Endometrium (tissue), 2 donors: ENCODE measurements at regions not wholly inside any gene's neighbourhood (a gene's known extent, or its start where the extent isn't known, plus 50 kb on each side); places are given as distances from the start of the nearest gene placed in this dataset.
"Not testable (repeated sequence)": the region's sequence is repeated elsewhere in the genome, so short reads cannot be mapped to it uniquely, and the experiment has no call there.

Experiments
- FAIRE-seq: peaks from 2 replicates; lab custom pipeline; 2012; peaks lifted over from hg19 to GRCh38; lab: Jason Lieb, UNC
- donor health status: control.
- donor health status: control.

DNA sequence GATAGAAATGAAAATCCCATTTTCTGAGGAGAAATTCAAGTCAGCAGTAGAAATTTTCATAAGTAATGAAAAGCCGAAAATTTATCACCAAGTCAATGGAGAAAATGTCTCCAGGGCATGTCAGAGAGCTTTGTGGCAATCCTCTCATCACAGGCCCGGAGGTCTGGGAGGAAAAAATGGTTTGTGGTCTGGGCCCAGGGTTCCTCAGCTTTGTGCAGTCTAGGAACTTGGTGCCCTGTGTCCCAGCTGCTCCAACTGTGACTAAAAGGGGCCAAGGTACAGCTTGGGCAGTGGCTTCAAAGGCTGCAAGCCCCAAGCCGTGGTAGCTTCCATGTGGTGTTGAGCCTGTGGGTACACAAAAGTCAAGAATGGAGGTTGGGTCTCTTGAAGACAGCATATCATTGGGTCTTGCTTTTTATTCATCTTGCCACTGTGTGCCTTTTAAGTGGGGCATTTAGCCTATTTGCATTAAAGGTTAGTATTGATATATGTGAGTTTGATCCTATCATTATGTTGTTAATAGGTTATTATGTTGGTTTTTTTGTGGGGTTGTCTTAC lies 608.5 kb downstream of the PDHA2 start:
- no peak for FAIRE-seq

- FAIRE-seq, result no peak
These were observed 615.3 kb downstream of the PDHA2 start for GRCh38 chr4:96455045-96455720.

DNA sequence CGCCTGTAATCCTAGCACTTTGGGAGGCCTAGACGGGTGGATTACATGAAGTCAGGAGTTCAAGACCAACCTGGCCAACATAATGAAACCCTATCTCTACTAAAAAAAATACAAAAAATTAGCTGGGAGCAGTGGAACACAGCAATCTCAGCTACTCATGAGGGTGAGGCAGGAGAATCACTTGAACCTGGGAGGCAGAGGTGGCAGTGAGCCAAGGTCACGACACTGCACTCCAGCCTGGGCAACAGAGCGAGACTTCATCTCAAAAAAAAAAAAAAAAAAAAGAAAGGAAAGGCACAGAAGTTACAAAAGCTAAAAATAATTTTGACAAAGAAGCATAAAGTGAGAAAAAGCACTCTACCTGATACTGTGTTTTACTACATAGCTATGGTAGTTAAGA lies 618.1 kb downstream of the PDHA2 start:
- not testable (repeated sequence) for FAIRE-seq

DNA sequence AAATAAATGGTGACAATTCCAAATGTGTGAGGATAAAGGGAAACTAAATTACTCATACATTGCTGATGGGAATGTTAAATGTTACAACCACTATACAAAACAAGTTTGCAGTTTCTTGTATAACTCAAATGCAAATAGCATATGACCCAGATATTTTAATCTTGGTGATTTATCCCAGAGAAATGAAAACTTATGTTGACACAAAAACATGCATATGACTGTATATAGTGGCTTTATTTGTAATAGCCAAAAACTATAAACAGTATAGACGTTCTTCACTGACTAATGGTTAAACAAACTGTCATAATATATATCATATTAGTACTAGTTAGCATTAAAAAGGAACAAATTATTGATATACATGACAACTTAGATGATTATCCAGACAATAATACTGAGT lies 619.2 kb downstream of the PDHA2 start:
- FAIRE-seq, result no peak

- no peak for FAIRE-seq
These were observed 625.9 kb downstream of the PDHA2 start for GRCh38 chr4:96465834-96466233.

DNA sequence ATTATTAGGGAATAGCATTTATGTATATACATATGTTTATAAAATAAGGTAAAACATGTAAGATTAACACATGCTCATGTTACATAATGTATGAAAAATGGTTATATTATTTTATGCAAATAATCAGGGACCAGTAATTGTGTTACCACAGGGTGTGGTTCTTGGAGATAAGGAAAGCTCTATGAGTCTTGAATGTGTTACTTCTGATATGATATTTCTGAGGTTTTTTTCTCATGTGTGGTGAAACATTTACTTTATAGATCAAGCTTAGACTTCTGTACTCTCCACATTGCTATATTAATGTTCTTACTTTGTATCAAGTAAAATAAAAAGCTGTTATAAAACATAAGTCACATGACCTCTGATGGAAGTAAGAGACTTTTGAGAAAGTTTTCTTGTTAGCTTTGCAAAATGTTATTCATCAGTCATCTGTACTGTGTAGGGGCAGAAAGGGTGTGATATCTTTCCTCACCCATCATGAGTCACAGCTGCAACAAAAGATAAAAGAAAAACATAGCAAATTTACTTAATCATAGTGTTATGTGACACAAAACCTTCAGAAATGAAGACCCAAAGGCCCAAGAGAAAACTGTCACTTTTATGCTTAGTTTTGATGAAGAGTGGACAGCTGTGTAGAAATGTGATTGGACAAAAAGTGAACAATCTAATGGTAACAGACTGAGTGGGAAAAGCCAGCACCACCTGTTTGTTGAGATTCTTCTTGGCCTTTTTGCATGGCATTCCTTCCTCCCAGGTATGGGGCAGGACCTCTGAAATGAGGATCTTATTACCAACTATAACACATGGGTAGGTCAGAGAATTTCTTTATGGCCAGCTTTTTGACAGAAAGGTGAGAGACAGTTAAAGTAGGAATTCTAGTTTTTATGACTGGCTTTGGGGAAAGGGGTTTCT lies 632.3 kb downstream of the PDHA2 start:
- no peak for FAIRE-seq

DNA sequence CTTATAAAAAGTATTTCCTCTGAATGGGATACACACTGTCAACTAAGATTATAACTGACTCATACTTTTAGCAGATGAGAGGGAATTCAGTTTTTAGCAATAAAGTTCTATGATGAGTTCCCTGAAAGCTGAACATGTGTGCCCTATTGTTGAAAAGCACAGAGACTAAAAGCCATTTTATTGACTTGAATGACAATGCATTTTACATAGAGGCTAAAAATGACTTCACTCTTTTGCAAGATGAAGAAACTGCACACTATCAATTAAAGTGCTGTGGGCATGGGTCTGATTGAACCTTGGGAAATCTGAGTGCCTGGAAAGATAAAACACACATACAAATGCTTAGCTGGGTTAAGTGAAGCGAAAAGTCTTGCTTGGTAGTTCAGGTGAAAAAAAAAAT lies 633.4 kb downstream of the PDHA2 start:
- FAIRE-seq, result no peak

GRCh38 chr4:96483308-96484030 lies 643.6 kb downstream of the PDHA2 start:
- FAIRE-seq, result no peak

GRCh38 chr4:96486563-96486962 lies 646.7 kb downstream of the PDHA2 start:
- no peak for FAIRE-seq

- FAIRE-seq, result no peak
These were observed 657.7 kb downstream of the PDHA2 start for GRCh38 chr4:96497621-96498020.

GRCh38 chr4:96504386-96504785 lies 664.5 kb downstream of the PDHA2 start:
- no peak for FAIRE-seq

DNA sequence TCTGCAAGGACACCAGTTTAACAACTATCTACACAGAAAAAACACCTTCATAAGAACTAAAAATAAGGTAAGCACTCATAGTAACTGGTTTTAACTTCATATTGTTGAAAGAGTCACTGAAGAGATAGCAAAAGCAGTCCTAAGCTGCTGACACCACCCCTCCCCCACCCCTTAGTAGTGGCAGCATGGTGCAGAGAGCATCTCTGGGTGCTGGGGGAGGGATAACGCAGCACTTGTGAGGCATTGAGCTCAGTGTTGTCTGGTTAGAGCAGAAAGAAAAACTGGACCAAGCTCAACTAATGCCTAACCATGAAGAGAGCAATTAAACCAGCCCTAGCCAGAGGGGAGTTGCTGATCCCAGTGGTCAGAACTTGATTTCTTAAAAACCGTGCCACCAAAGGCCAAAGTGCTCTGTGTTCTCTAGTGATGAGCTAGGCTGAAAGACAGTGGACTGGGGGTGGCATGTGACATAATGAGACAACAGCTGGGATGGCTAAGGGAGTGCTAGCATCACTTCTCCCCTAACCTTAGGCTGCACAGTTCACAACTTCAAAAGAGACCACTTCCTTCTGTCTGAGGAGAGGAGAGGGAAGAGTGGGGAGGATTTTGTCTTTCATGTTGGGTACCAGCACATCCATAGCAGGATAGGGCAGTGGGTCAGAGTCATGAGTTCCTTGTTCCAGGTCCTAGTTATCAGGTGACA lies 669.3 kb downstream of the PDHA2 start:
- FAIRE-seq, result no peak

DNA sequence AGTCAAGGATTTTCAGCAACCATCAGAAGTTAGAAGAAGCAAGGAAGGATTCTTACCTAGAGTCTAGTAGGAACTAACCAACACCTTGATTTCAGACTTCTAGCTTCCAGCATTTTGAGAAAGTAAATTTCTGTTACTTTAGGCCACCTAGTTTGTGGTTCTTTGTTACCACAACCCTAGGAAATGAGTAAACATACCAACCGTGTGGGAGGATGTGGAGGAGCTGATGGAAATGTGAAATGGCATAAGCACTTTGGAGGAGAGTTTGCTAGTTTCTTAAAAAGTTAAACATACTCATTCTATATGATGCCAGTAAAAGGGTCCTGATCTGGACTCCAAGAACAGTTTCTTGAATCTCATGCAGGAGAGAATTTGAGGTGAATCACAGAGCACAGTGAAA lies 679.4 kb downstream of the PDHA2 start:
- FAIRE-seq, result no peak

DNA sequence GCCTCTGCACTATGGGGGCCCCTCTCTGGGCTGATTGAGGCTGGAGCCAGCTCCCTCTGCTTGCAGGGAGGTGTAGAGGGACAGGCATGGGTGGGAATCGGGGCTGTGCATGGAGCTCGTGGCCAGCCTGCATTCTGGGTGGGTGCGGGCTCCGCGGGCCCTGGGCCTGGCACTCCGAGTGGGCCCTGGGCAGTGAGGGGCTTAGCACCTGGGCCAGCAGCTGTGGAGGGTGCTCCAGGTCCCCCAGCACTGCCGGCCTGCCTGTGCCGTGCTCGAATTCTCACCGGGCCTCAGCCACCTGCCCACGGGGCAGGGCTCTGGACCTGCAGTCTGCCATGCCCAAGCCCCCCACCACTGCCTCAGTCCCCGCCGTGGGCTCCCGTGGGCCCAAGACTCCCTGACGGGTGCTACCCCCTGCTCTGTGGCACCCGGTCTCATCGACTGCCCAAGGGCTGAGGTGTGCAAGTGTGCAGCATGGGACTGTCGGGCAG lies 681.2 kb downstream of the PDHA2 start:
- FAIRE-seq, result no peak

- FAIRE-seq, result no peak
These were observed 683.7 kb downstream of the PDHA2 start for GRCh38 chr4:96523611-96524010.

DNA sequence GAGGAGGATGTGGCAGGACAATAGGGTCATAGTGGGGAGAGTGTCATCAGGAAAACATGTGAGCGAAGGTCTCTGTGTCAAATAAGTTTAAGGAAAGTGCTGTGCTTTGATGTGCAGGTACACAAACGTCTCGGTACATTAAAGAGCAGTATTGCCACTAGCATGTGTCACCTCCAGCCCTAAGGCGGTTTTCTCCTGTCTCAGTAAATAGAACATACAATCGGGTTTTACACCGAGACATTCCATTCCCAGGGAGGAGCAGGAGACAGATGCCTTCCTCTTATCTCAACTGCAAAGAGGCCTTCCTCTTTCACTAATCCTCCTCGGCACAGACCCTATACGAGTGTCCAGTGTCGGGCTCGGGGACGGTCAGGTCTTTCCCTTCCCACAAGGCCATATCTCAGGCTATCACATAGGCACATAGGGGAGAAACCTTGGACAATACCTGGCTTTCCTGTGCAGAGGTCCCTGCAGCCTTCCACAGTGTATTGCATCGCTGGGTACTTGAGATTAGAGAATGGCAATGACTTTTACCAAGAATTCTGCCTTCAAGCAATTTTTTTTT lies 684.5 kb downstream of the PDHA2 start:
- FAIRE-seq, result no peak

- no peak for FAIRE-seq
These were observed 686.0 kb downstream of the PDHA2 start for GRCh38 chr4:96525898-96526297.

GRCh38 chr4:96526625-96527024 lies 686.7 kb downstream of the PDHA2 start:
- FAIRE-seq, result no peak

DNA sequence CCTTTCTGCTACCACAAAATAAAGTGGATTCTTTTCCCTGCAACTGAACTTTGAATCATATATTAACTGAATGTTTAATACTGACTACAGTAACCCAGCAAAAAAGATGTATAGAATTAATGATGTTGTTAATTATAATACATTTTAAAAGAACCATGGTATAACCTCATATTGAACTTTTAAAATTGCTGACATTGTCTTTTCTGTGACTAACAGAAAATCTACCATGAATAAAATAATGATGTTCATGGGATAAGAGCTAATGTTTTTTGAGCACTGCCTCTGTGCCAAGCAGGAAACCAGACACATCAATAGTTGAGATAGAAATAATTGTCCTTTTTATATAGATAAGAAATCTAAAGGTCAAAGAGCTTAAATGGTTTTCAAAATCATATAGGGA lies 691.9 kb downstream of the PDHA2 start:
- FAIRE-seq, result no peak

DNA sequence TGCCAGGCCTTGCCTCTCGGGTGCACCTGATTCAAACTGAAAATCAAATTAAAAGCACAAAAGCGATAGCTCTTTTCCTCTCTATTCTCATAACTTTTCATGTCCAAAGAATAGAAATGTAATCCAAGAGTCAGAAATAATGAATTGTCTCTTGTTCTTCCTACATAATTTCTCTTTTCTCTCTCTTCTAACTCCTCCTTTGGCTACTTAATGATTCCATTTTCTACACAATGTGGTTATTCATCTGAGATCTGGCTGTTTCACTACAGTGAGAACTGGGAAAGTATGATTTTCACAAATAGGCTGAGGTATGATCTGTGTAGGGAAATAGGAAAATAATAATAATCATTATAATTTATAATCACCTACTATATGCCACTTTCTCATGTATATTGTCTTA lies 703.5 kb downstream of the PDHA2 start:
- no peak for FAIRE-seq

DNA sequence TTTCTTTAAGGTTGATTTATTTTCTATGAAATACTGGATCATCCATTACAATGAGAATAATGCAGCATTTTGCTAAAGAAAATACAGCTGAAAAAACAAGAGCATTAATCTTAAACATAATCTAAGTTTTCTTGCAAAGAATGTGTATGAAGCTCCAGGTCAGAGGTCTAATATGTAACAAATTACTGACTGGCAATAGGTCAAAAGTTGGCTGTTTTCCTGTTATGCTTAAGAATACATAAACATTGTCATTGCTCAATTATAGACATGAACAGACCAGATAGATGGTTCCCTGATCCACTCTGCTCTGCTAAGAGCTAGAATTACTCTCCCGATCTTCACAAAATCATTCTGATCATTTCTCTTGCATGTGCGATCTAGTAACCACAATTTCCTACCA lies 718.6 kb downstream of the PDHA2 start:
- no peak for FAIRE-seq
